Inflammatory macrophage treated with lipopolysaccharide for 1 hour (primary cell): ENCODE measurements at regions not wholly inside any gene's neighbourhood (a gene's known extent, or its start where the extent isn't known, plus 50 kb on each side); places are given as distances from the start of the nearest gene placed in this dataset.
"Not testable (repeated sequence)": the region's sequence is repeated elsewhere in the genome, so short reads cannot be mapped to it uniquely, and the experiment has no call there.

Source experiments
- DNase-seq, 2 donors: peaks; one replicate each; pipeline ENCODE4 v3.0.0-alpha.2; 2020 to 2022

- no peak for DNase-seq
These were observed 304.2 kb downstream of the DNAH5 start for GRCh38 chr5:13640270-13640669.

GRCh38 chr5:13632676-13633075, 311.8 kb downstream of the DNAH5 start:
- no peak for DNase-seq

- no peak for DNase-seq
These were observed 315.3 kb downstream of the DNAH5 start for GRCh38 chr5:13629218-13629617.

GRCh38 chr5:13627673-13628454, 316.6 kb downstream of the DNAH5 start:
- no peak for DNase-seq

- DNase-seq, result no peak
These were observed 318.8 kb downstream of the DNAH5 start for GRCh38 chr5:13625616-13626198.

- DNase-seq, result no peak
These were observed 320.0 kb downstream of the DNAH5 start for GRCh38 chr5:13624283-13625074.

- no peak for DNase-seq
These were observed 330.9 kb downstream of the DNAH5 start for GRCh38 chr5:13613621-13614020.

GRCh38 chr5:13611604-13612003, 332.9 kb downstream of the DNAH5 start:
- no peak for DNase-seq

- no peak for DNase-seq
These were observed 335.0 kb downstream of the DNAH5 start for GRCh38 chr5:13609504-13609903.

GRCh38 chr5:13606051-13606450, 338.4 kb downstream of the DNAH5 start:
- no peak for DNase-seq

- no peak for DNase-seq
These were observed 343.4 kb downstream of the DNAH5 start for GRCh38 chr5:13601112-13601511.

- no peak for DNase-seq
These were observed 348.5 kb downstream of the DNAH5 start for GRCh38 chr5:13595978-13596377.

- DNase-seq, result peak; percentile 36 to 37
These were observed 352.9 kb downstream of the DNAH5 start for GRCh38 chr5:13591621-13592020.

- DNase-seq, result no peak
These were observed 359.2 kb downstream of the DNAH5 start for GRCh38 chr5:13585324-13585723.

GRCh38 chr5:13581914-13582313, 362.6 kb downstream of the DNAH5 start:
- no peak for DNase-seq

GRCh38 chr5:13581132-13581531, 363.4 kb downstream of the DNAH5 start:
- no peak for DNase-seq

- DNase-seq, result no peak
These were observed 364.4 kb downstream of the DNAH5 start for GRCh38 chr5:13580058-13580457.

GRCh38 chr5:13579091-13579490, 365.4 kb downstream of the DNAH5 start:
- DNase-seq, result not testable (repeated sequence)

- DNase-seq, result not testable (repeated sequence)
These were observed 366.0 kb downstream of the DNAH5 start for GRCh38 chr5:13578311-13579039.

- no peak for DNase-seq
These were observed 369.9 kb downstream of the DNAH5 start for GRCh38 chr5:13574574-13574973.

- DNase-seq, result no peak
These were observed 372.3 kb downstream of the DNAH5 start for GRCh38 chr5:13572163-13572562.

- no peak for DNase-seq
These were observed 375.3 kb downstream of the DNAH5 start for GRCh38 chr5:13569090-13569715.

GRCh38 chr5:13567819-13568218, 376.7 kb downstream of the DNAH5 start:
- no peak for DNase-seq
